WTC11 (cell line): ENCODE measurements at regions not wholly inside any gene's neighbourhood (a gene's known extent, or its start where the extent isn't known, plus 50 kb on each side); places are given as distances from the start of the nearest gene placed in this dataset.

Experiments used
- ATAC-seq: fragments of 200-7000 bp; cut with Tn5 transposase; 2 replicates; pipeline ENCODE4 v1.10.0; 2021; ENCODE audit warnings: mild to moderate bottlenecking, moderate library complexity
- CTCF ChIA-PET: fragments of 300-600 bp; sonication (Branson Sonifier 250); formaldehyde crosslinking; loops from one replicate; lab custom pipeline; 2021; ENCODE audit warnings: antibody characterized with exemption; lab: Charles Lee
- POLR2A ChIA-PET: fragments of 350-600 bp; sonication (Branson Sonifier 250); formaldehyde crosslinking; loops from one replicate; lab custom pipeline; 2021; ENCODE audit warnings: antibody characterized with exemption; lab: Charles Lee
- DNase-seq: peaks from one replicate; pipeline ENCODE4 v3.0.0; 2021; ENCODE audit warnings: low spot score
- H3K27ac Mint-ChIP-seq: 2 replicates; pipeline ENCODE4 v1.8.0; 2021; ENCODE audit warnings: mixed read lengths
- H3K27me3 Mint-ChIP-seq: 2 replicates; pipeline ENCODE4 v1.8.0; 2021; ENCODE audit warnings: low read depth, mild to moderate bottlenecking, moderate library complexity, mixed read lengths
- H3K36me3 Mint-ChIP-seq: 2 replicates; pipeline ENCODE4 v1.8.0; 2021; ENCODE audit warnings: mixed read lengths
- H3K4me1 Mint-ChIP-seq: 2 replicates; pipeline ENCODE4 v1.8.0; 2022; ENCODE audit warnings: mixed read lengths
- H3K4me3 Mint-ChIP-seq: 2 replicates; pipeline ENCODE4 v1.8.0; 2021; ENCODE audit warnings: mild to moderate bottlenecking, moderate library complexity, mixed read lengths
- H3K9me3 Mint-ChIP-seq: 2 replicates; pipeline ENCODE4 v1.8.0; 2021; ENCODE audit warnings: mixed read lengths
- AFF4 ChIP-seq: sonication (generic); formaldehyde crosslinking; IDR thresholded peaks from 2 replicates; pipeline ENCODE4 v1.8.1; 2023; ENCODE audit warnings: mild to moderate bottlenecking, missing genetic modification reagents, borderline replicate concordance
- ATF1 ChIP-seq: sonication (generic); formaldehyde crosslinking; IDR thresholded peaks from 2 replicates; pipeline ENCODE4 v1.8.1; 2023; ENCODE audit warnings: mild to moderate bottlenecking, moderate library complexity, missing genetic modification reagents
- E2F4 ChIP-seq: sonication (generic); formaldehyde crosslinking; IDR thresholded peaks from 2 replicates; pipeline ENCODE4 v1.8.1; 2022; ENCODE audit warnings: low read depth, mild to moderate bottlenecking, moderate library complexity, missing genetic modification reagents, borderline replicate concordance
- E2F5 ChIP-seq: sonication (generic); formaldehyde crosslinking; IDR thresholded peaks from 2 replicates; pipeline ENCODE4 v1.8.1; 2022; ENCODE audit warnings: mild to moderate bottlenecking, moderate library complexity, missing genetic modification reagents
- EMX1 ChIP-seq: fragments of 250-450 bp; sonication (Bioruptor Pico); IDR thresholded peaks from 2 replicates; pipeline ENCODE4 v1.8.0; 2021; ENCODE audit warnings: mild to moderate bottlenecking
- ERG ChIP-seq: fragments of 250-450 bp; sonication (Bioruptor Pico); IDR thresholded peaks from 2 replicates; pipeline ENCODE4 v1.8.0; 2021; ENCODE audit warnings: mild to moderate bottlenecking
- GRHL2 ChIP-seq: fragments of 250-450 bp; sonication (Bioruptor Pico); IDR thresholded peaks from 2 replicates; pipeline ENCODE4 v1.8.0; 2022; ENCODE audit warnings: mild to moderate bottlenecking, moderate library complexity; ENCODE audit not compliant: insufficient replicate concordance, severe bottlenecking
- HMGA2 ChIP-seq: fragments of 250-450 bp; sonication (Bioruptor Pico); IDR thresholded peaks from 2 replicates; pipeline ENCODE4 v1.4.0; 2021; ENCODE audit warnings: mild to moderate bottlenecking, moderate library complexity
- IRF1 ChIP-seq: sonication (generic); formaldehyde crosslinking; IDR thresholded peaks from 2 replicates; pipeline ENCODE4 v1.8.0; 2023; ENCODE audit warnings: missing genetic modification reagents
- JAZF1 ChIP-seq: fragments of 250-450 bp; sonication (Bioruptor Pico); IDR thresholded peaks from 2 replicates; pipeline ENCODE4 v1.9.0; 2021; ENCODE audit warnings: moderate library complexity, mild to moderate bottlenecking, inconsistent platforms
- MXD4 ChIP-seq: fragments of 250-450 bp; sonication (Bioruptor Pico); IDR thresholded peaks from 2 replicates; pipeline ENCODE4 v1.8.0; 2021; ENCODE audit warnings: mild to moderate bottlenecking, moderate library complexity, borderline replicate concordance
- NR1H2 ChIP-seq: sonication (generic); formaldehyde crosslinking; IDR thresholded peaks from 2 replicates; pipeline ENCODE4 v1.9.0; 2021; ENCODE audit warnings: mild to moderate bottlenecking, moderate library complexity, missing genetic modification reagents
- NR3C1 ChIP-seq: sonication (generic); formaldehyde crosslinking; conservative IDR thresholded peaks from 2 replicates; pipeline ENCODE4 v1.8.1; 2023; ENCODE audit warnings: low read depth, mild to moderate bottlenecking, missing genetic modification reagents
- PRRX2 ChIP-seq: fragments of 250-450 bp; sonication (Bioruptor Pico); IDR thresholded peaks from 2 replicates; pipeline ENCODE4 v1.8.0; 2021; ENCODE audit warnings: mild to moderate bottlenecking
- TEAD1 ChIP-seq: sonication (generic); formaldehyde crosslinking; IDR thresholded peaks from 2 replicates; pipeline ENCODE4 v1.8.0; 2022; ENCODE audit warnings: mild to moderate bottlenecking, missing genetic modification reagents
- TEAD4 ChIP-seq: sonication (generic); formaldehyde crosslinking; IDR thresholded peaks from 2 replicates; pipeline ENCODE4 v1.8.0; 2022; ENCODE audit warnings: mild to moderate bottlenecking, missing genetic modification reagents
- ZNF121 ChIP-seq: sonication (generic); formaldehyde crosslinking; IDR thresholded peaks from 2 replicates; pipeline ENCODE4 v1.8.0; 2023; ENCODE audit warnings: missing genetic modification reagents
- ZNF138 ChIP-seq: sonication (generic); formaldehyde crosslinking; conservative IDR thresholded peaks from 2 replicates; pipeline ENCODE4 v1.8.1; 2022; ENCODE audit warnings: mild to moderate bottlenecking, moderate library complexity, missing genetic modification reagents
- ZNF219 ChIP-seq: sonication (generic); formaldehyde crosslinking; IDR thresholded peaks from 2 replicates; pipeline ENCODE4 v1.8.0; 2023; ENCODE audit warnings: missing genetic modification reagents, mild to moderate bottlenecking, borderline replicate concordance
- ZNF232 ChIP-seq: sonication (generic); formaldehyde crosslinking; IDR thresholded peaks from 2 replicates; pipeline ENCODE4 v1.8.0; 2022; ENCODE audit warnings: mild to moderate bottlenecking, missing genetic modification reagents
- ZNF317 ChIP-seq: sonication (generic); formaldehyde crosslinking; IDR thresholded peaks from 2 replicates; pipeline ENCODE4 v1.8.1; 2023; ENCODE audit warnings: low read depth, mild to moderate bottlenecking, moderate library complexity, missing genetic modification reagents, borderline replicate concordance
- ZNF416 ChIP-seq: fragments of 250-450 bp; sonication (Bioruptor Pico); IDR thresholded peaks from 2 replicates; pipeline ENCODE4 v1.9.0; 2021; ENCODE audit warnings: mild to moderate bottlenecking, inconsistent platforms
- ZNF425 ChIP-seq: fragments of 250-450 bp; sonication (Bioruptor Pico); conservative IDR thresholded peaks from 2 replicates; pipeline ENCODE4 v1.9.0; 2021; ENCODE audit warnings: mild to moderate bottlenecking

- CTCF ChIA-PET = no interaction called here
- no peak overlapping the region for H3K27ac Mint-ChIP-seq
- DNase-seq = no peak
- POLR2A ChIA-PET = no interaction called here
- peaks cover 9% of the 10 kb centered on the region for H3K36me3 Mint-ChIP-seq
- no peaks in the 10 kb centered on the region; the same call in 1 of the 2 replicates for H3K27me3 Mint-ChIP-seq
- no peak for ATAC-seq
- no peak overlapping the region for H3K4me3 Mint-ChIP-seq
- no peak for TF ChIP-seq IRF1 (CRISPR knock-in tag)
- TF ChIP-seq HMGA2 = no peak
- no peak for TF ChIP-seq E2F5 (CRISPR knock-in tag)
- TF ChIP-seq ZNF121 (CRISPR knock-in tag) = no peak
- TF ChIP-seq EMX1 (CRISPR knock-in tag) = no peak
- no peak for TF ChIP-seq PRRX2 (CRISPR knock-in tag)
- TF ChIP-seq ATF1 (CRISPR knock-in tag) = no peak
- no peak for TF ChIP-seq NR1H2 (CRISPR knock-in tag)
- no peak for TF ChIP-seq TEAD4
- no peak for TF ChIP-seq ZNF232 (CRISPR knock-in tag)
- peaks cover 32% of the 10 kb centered on the region for H3K4me1 Mint-ChIP-seq
- H3K9me3 Mint-ChIP-seq = peaks cover 14% of the 10 kb centered on the region
Measured at GRCh38 chr14:61130512-61131260, 149.6 kb downstream of the SLC38A6 start.

GRCh38 chr14:61129168-61129745, 148.2 kb downstream of the SLC38A6 start:
- ChIA-PET POLR2A (no interaction called here), CTCF (no interaction called here)
- peaks cover 37% of the 10 kb centered on the region for H3K4me1 Mint-ChIP-seq
- 0 out of 2 replicates have a peak, but pooled peaks cover 4% of the 10 kb centered on the region for H3K9me3 Mint-ChIP-seq
- ATAC-seq (no peak), DNase-seq (no peak)
- no peak overlapping the region for H3K4me3 Mint-ChIP-seq
- no peaks in the 10 kb centered on the region; the same call in 1 of the 2 replicates for H3K27me3 Mint-ChIP-seq
- H3K36me3 Mint-ChIP-seq = no peaks in the 10 kb centered on the region
- H3K27ac Mint-ChIP-seq = no peak overlapping the region
- TF ChIP-seq AFF4 (CRISPR knock-in tag) (no peak), JAZF1 (CRISPR knock-in tag) (no peak), ZNF219 (CRISPR knock-in tag) (no peak), ZNF416 (CRISPR knock-in tag) (no peak), ZNF425 (CRISPR knock-in tag) (no peak), TEAD1 (CRISPR knock-in tag) (no peak), GRHL2 (CRISPR knock-in tag) (no peak), NR3C1 (no peak), ERG (no peak), ZNF317 (no peak), MXD4 (CRISPR knock-in tag) (no peak), ZNF138 (CRISPR knock-in tag) (no peak), ZNF232 (CRISPR knock-in tag) (no peak), E2F4 (CRISPR knock-in tag) (no peak)
